ENCODE measurements at regions not wholly inside any gene's neighbourhood (a gene's known extent, or its start where the extent isn't known, plus 50 kb on each side); places are given as distances from the start of the nearest gene placed in this dataset.

DNA sequence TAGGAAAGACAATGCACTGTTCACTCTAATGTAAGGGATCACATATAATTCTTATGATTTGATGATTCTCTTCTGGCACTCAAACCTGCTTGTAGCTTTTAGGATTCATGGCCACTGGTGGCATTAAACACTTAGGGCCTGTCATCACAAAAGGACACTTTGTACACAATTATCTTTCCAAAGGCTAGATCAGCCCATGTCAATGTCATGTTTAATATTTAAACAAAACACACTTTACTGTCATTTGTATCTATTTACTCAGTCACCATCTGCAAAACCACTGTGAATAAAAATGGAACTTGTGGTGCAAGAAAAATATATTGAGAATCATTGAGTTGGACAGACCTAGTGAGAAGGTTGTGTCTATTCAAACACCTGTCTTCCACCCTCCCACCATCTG is 83.6 kb upstream of the TTC29 start:
- H3K27ac ChIP-seq = no peak overlapping the region
- TF ChIP-seq, protein P1, sequence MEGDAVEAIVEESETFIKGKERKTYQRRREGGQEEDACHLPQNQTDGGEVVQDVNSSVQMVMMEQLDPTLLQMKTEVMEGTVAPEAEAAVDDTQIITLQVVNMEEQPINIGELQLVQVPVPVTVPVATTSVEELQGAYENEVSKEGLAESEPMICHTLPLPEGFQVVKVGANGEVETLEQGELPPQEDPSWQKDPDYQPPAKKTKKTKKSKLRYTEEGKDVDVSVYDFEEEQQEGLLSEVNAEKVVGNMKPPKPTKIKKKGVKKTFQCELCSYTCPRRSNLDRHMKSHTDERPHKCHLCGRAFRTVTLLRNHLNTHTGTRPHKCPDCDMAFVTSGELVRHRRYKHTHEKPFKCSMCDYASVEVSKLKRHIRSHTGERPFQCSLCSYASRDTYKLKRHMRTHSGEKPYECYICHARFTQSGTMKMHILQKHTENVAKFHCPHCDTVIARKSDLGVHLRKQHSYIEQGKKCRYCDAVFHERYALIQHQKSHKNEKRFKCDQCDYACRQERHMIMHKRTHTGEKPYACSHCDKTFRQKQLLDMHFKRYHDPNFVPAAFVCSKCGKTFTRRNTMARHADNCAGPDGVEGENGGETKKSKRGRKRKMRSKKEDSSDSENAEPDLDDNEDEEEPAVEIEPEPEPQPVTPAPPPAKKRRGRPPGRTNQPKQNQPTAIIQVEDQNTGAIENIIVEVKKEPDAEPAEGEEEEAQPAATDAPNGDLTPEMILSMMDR (conservative IDR thresholded peaks at IDR 0.05; ENCODE audit: low read depth) = no peak
- CTCF ChIA-PET = interaction anchor here (0.7 kb wide), 1 partner anchor 1020 kb away, joined by 3 read pairs; no protein-coding TSS in a partner anchor
- POLR2A ChIA-PET (ENCODE audit: low non-redundant PET) = no interaction called here
- DNase-seq (ENCODE audit: low spot score) = no peak

DNA sequence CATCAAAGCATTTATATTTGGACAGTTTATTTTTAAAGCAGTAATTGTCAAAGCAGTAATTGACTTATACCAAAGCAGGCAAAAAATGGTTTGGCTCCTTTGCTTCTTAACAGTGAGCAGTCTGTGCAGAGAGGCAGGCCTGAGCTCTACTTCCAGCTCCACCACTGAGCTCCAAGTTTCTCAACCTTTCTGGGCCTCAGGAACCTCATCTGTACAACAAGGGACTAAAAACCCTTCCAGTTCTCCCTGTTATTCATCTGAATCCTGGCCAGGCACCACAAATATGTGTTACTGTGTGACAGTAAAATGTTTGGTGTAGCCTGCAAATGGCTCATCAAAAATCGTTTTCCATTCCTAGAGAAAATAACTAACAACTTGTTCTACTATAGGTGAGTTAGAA is 88.7 kb upstream of the TTC29 start:
- TF ChIP-seq, protein P1 (conservative IDR thresholded peaks at IDR 0.05; ENCODE audit: low read depth) = no peak
- no peak overlapping the region for H3K27ac ChIP-seq
- no peak for DNase-seq (ENCODE audit: low spot score)
- ChIA-PET POLR2A (ENCODE audit: low non-redundant PET) (no interaction called here), CTCF (interaction anchor here (1.1 to 1.3 kb wide), 2 partner anchors 15 to 63 kb away, joined by 3 to 4 read pairs; no protein-coding TSS in a partner anchor)

DNA sequence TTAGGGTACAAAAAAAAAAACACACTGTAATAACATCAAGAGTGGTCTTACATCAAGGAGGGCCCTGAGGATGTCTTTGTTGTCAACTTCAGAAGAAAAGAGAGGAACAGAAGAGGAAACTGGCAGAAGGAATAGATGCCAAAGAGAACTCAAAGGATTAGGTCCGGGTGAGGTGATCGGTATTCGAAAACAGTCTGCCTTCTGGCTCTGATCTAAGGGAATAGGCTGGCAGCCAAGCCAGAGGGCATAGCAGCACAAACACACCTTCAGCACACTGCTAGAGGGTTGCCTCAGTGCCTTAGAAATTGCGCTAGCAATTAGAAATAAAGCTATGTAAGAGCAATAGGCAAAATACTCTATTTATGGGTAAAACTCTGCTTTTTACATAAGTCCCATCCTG is 91.4 kb upstream of the TTC29 start:
- no peak overlapping the region for H3K27ac ChIP-seq
- CTCF ChIA-PET = no interaction called here
- TF ChIP-seq, protein P1 (conservative IDR thresholded peaks at IDR 0.05; ENCODE audit: low read depth) = no peak

DNA sequence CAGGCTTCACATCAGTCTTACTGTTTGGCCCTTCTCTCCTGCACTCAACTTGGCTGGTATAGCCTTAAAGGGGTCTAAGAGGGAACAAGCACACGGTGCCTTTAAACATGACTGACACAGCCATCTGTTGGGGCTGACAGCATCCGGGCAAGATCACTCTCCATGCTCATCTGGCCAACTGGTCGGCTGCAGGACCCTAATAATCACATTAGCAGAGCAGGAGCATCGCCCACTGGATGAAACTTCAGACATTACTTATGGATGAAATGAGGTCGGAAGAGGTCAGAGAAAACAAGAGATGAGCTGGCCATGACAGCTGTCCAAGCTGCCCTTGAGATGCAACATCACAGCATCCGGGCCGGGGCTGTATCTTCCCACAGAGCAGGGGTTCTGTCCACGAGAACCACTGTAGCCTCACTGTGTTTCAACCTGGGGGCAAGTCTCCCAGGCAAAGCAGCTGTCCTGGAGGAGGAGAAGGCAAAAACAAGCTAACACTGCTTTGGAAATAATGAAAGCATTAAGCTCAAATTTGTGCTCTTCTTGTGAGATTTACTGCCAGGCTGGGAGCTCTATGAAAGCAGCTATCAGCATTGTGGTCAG is 94.4 kb upstream of the TTC29 start:
- no peak for DNase-seq (ENCODE audit: low spot score)
- CTCF ChIA-PET = interaction anchor here (2.3 kb wide), 1 partner anchor 21 kb away, joined by 6 read pairs; no protein-coding TSS in a partner anchor
- TF ChIP-seq, protein P1 (conservative IDR thresholded peaks at IDR 0.05; ENCODE audit: low read depth) = no peak
- no peak overlapping the region for H3K27ac ChIP-seq
- POLR2A ChIA-PET (ENCODE audit: low non-redundant PET) = no interaction called here

More for the DNA sequence above, 91.4 kb upstream of the TTC29 start:
- POLR2A ChIA-PET (ENCODE audit: low non-redundant PET) = no interaction called here
- DNase-seq (ENCODE audit: low spot score) = no peak

DNA sequence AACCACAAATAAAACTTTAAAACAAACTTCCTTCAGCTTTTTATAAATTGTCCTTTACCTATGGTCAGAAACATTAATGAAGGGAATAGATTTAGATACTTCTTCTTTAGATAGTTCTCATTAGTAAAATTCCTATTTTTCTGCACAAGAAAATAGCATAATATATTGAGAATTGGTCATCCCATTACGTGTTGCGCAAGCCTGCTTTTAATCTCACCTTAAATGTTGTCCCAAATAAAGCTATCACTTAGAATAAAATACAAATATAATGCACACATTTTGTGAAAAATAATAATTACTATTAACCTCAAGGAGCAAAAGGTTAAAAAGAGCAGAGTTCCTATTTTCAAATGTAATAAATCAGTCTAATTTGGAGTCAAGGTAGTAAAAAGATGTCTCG is 95.2 kb upstream of the TTC29 start:
- ChIA-PET CTCF (interaction anchor here (0.6 to 2.3 kb wide), 2 partner anchors 22 to 549 kb away, joined by 4 to 6 read pairs; no protein-coding TSS in a partner anchor), POLR2A (ENCODE audit: low non-redundant PET) (no interaction called here)
- DNase-seq (ENCODE audit: low spot score) = no peak
- TF ChIP-seq, protein P1 (conservative IDR thresholded peaks at IDR 0.05; ENCODE audit: low read depth) = no peak
- H3K27ac ChIP-seq = no peak overlapping the region

DNA sequence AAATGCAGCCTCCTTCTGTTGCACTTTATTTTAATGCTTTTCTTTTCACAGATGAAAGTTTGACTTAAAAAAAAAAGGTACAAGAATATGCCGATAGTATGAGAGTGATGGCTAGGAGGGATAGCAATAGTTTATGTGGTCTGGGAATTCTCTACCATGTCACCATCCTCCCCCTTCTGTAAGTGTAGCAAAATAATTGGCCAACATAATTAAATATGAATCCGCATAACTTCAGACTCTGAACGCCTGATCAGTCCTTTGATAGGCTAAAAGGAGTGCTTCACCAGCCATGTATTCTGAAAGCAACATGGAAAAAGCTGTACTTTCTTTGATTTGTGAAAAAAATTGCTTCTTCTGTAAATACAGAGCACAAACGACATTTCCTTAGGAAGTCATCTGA is 95.7 kb upstream of the TTC29 start:
- CTCF ChIA-PET = no interaction called here
- H3K27ac ChIP-seq = no peak overlapping the region
- TF ChIP-seq, protein P1 (conservative IDR thresholded peaks at IDR 0.05; ENCODE audit: low read depth) = no peak
- POLR2A ChIA-PET (ENCODE audit: low non-redundant PET) = no interaction called here
- DNase-seq (ENCODE audit: low spot score) = no peak

All from RWPE1 (cell line).